HG03342 (cell line): ENCODE measurements at regions not wholly inside any gene's neighbourhood (a gene's known extent, or its start where the extent isn't known, plus 50 kb on each side); places are given as distances from the start of the nearest gene placed in this dataset.

ENCODE experiments used
- ATAC-seq: cut with Tn5 transposase; IDR thresholded peaks from one replicate; pipeline ENCODE4 v1.9.1; 2021; ENCODE audit warnings: mild to moderate bottlenecking, moderate library complexity; ENCODE audit not compliant: unreplicated experiment

GRCh38 chr15:94887391-94887790, 656.0 kb downstream of the MCTP2 start:
- ATAC-seq = no peak

- ATAC-seq = no peak
Measured at GRCh38 chr15:94889153-94889552, 657.8 kb downstream of the MCTP2 start.

GRCh38 chr15:94893091-94893490, 661.7 kb downstream of the MCTP2 start:
- no peak for ATAC-seq

- no peak for ATAC-seq
Measured at GRCh38 chr15:94894056-94894455, 662.7 kb downstream of the MCTP2 start.

GRCh38 chr15:94909510-94909909, 678.1 kb downstream of the MCTP2 start:
- ATAC-seq = no peak

GRCh38 chr15:94910166-94910565, 678.8 kb downstream of the MCTP2 start:
- no peak for ATAC-seq

- no peak for ATAC-seq
Measured at GRCh38 chr15:94912760-94913159, 681.4 kb downstream of the MCTP2 start.

GRCh38 chr15:94917068-94917467, 685.7 kb downstream of the MCTP2 start:
- no peak for ATAC-seq

- no peak for ATAC-seq
Measured at GRCh38 chr15:94921936-94922335, 690.6 kb downstream of the MCTP2 start.

GRCh38 chr15:94924057-94924456, 692.7 kb downstream of the MCTP2 start:
- ATAC-seq = no peak

- ATAC-seq = no peak
Measured at GRCh38 chr15:94924971-94925598, 693.7 kb downstream of the MCTP2 start.

- no peak for ATAC-seq
Measured at GRCh38 chr15:94925680-94926079, 694.3 kb downstream of the MCTP2 start.

- ATAC-seq = no peak
Measured at GRCh38 chr15:94927003-94927402, 695.6 kb downstream of the MCTP2 start.

GRCh38 chr15:94929282-94929681, 697.9 kb downstream of the MCTP2 start:
- no peak for ATAC-seq

- ATAC-seq = no peak
Measured at GRCh38 chr15:94930441-94930840, 699.1 kb downstream of the MCTP2 start.

GRCh38 chr15:94930960-94931359, 699.6 kb downstream of the MCTP2 start:
- no peak for ATAC-seq

GRCh38 chr15:94934440-94934839, 703.1 kb downstream of the MCTP2 start:
- no peak for ATAC-seq

GRCh38 chr15:94937242-94937641, 705.9 kb downstream of the MCTP2 start:
- ATAC-seq = no peak

- ATAC-seq = no peak
Measured at GRCh38 chr15:94943888-94944287, 712.5 kb downstream of the MCTP2 start.

- ATAC-seq = no peak
Measured at GRCh38 chr15:94951538-94951937, 720.2 kb downstream of the MCTP2 start.

GRCh38 chr15:94963953-94964352, 732.6 kb downstream of the MCTP2 start:
- no peak for ATAC-seq

- ATAC-seq = no peak
Measured at GRCh38 chr15:94965593-94965992, 734.2 kb downstream of the MCTP2 start.

GRCh38 chr15:94968133-94968532, 736.8 kb downstream of the MCTP2 start:
- no peak for ATAC-seq
